Adipocyte (in vitro differentiated cells): ENCODE measurements at regions not wholly inside any gene's neighbourhood (a gene's known extent, or its start where the extent isn't known, plus 50 kb on each side); places are given as distances from the start of the nearest gene placed in this dataset.
A peak's percentile ranks its signal among the peaks of the same experiment; 100 is the strongest.

Experiments used
- DNase-seq: peaks from one replicate; pipeline ENCODE4 v3.0.0-alpha.2; 2015; ENCODE audit warnings: low read depth
- H3K27me3 ChIP-seq: replicated peaks from 2 replicates; pipeline ENCODE4 v1.7.0; 2013; ENCODE audit warnings: mild to moderate bottlenecking, low read length, moderate library complexity; ENCODE audit not compliant: control insufficient read depth, insufficient read depth
- H3K36me3 ChIP-seq: 2 replicates; pipeline ENCODE4 v1.7.0; 2013; ENCODE audit warnings: low read length, mild to moderate bottlenecking, moderate library complexity; ENCODE audit not compliant: control insufficient read depth, insufficient read depth, severe bottlenecking
- H3K4me1 ChIP-seq: 2 replicates; pipeline ENCODE4 v1.7.0; 2013; ENCODE audit warnings: mild to moderate bottlenecking, low read length, moderate library complexity; ENCODE audit not compliant: control insufficient read depth, insufficient read depth
- H3K4me3 ChIP-seq: 2 replicates; pipeline ENCODE4 v1.7.0; 2013; ENCODE audit warnings: mild to moderate bottlenecking, low read length, moderate library complexity
- H3K9ac ChIP-seq: 2 replicates; pipeline ENCODE4 v1.7.0; 2013; ENCODE audit warnings: mild to moderate bottlenecking, low read length, moderate library complexity
- H3K9me3 ChIP-seq: 2 replicates; pipeline ENCODE4 v1.7.0; 2013; ENCODE audit warnings: mild to moderate bottlenecking, low read length, moderate library complexity; ENCODE audit not compliant: control insufficient read depth

- Histone ChIP-seq H3K9me3 (no peaks in the 10 kb centered on the region), H3K4me3 (no peak overlapping the region), H3K9ac (no peak overlapping the region), H3K4me1 (no peaks in the 10 kb centered on the region), H3K36me3 (no peaks in the 10 kb centered on the region), H3K27me3 (peaks cover 3% of the 10 kb centered on the region)
- DNase-seq = peak; percentile 68
Measured at GRCh38 chr14:53571641-53572328, 384.8 kb downstream of the BMP4 start.

GRCh38 chr14:53570411-53571387 is 385.9 kb downstream of the BMP4 start:
- no peak for DNase-seq
- Histone ChIP-seq H3K27me3 (peaks cover 3% of the 10 kb centered on the region), H3K9me3 (no peaks in the 10 kb centered on the region), H3K9ac (no peak overlapping the region), H3K4me3 (no peak overlapping the region), H3K4me1 (no peaks in the 10 kb centered on the region), H3K36me3 (no peaks in the 10 kb centered on the region)

GRCh38 chr14:53569446-53569845 is 387.2 kb downstream of the BMP4 start:
- no peak overlapping the region for H3K4me3 ChIP-seq
- no peak overlapping the region for H3K9ac ChIP-seq
- DNase-seq = no peak
- peaks cover 3% of the 10 kb centered on the region for H3K27me3 ChIP-seq
- H3K36me3 ChIP-seq = no peaks in the 10 kb centered on the region
- H3K4me1 ChIP-seq = no peaks in the 10 kb centered on the region
- no peaks in the 10 kb centered on the region for H3K9me3 ChIP-seq

- Histone ChIP-seq H3K4me1 (no peaks in the 10 kb centered on the region), H3K36me3 (no peaks in the 10 kb centered on the region), H3K4me3 (no peak overlapping the region), H3K27me3 (peaks cover 3% of the 10 kb centered on the region), H3K9ac (no peak overlapping the region), H3K9me3 (peaks cover 15% of the 10 kb centered on the region)
- DNase-seq = no peak
Measured at GRCh38 chr14:53567236-53567780, 389.3 kb downstream of the BMP4 start.

- Histone ChIP-seq H3K9me3 (peaks cover 17% of the 10 kb centered on the region), H3K27me3 (no peaks in the 10 kb centered on the region), H3K4me3 (no peak overlapping the region), H3K4me1 (no peaks in the 10 kb centered on the region), H3K36me3 (no peaks in the 10 kb centered on the region), H3K9ac (no peak overlapping the region)
- no peak for DNase-seq
Measured at GRCh38 chr14:53564870-53565269, 391.8 kb downstream of the BMP4 start.

- Histone ChIP-seq H3K4me3 (no peak overlapping the region), H3K27me3 (no peaks in the 10 kb centered on the region), H3K9ac (no peak overlapping the region), H3K9me3 (peaks cover 17% of the 10 kb centered on the region), H3K36me3 (no peaks in the 10 kb centered on the region), H3K4me1 (no peaks in the 10 kb centered on the region)
- DNase-seq = no peak
Measured at GRCh38 chr14:53563628-53564027, 393.0 kb downstream of the BMP4 start.

GRCh38 chr14:53553221-53553620 is 400.1 kb upstream of the DDHD1 start:
- no peaks in the 10 kb centered on the region for H3K4me1 ChIP-seq
- H3K9me3 ChIP-seq = no peaks in the 10 kb centered on the region
- H3K4me3 ChIP-seq = no peak overlapping the region
- no peak overlapping the region for H3K9ac ChIP-seq
- no peaks in the 10 kb centered on the region for H3K36me3 ChIP-seq
- no peaks in the 10 kb centered on the region for H3K27me3 ChIP-seq
- DNase-seq = no peak

GRCh38 chr14:53551862-53552261 is 398.7 kb upstream of the DDHD1 start:
- H3K36me3 ChIP-seq = no peaks in the 10 kb centered on the region
- no peaks in the 10 kb centered on the region for H3K27me3 ChIP-seq
- no peaks in the 10 kb centered on the region for H3K4me1 ChIP-seq
- no peak overlapping the region for H3K9ac ChIP-seq
- no peaks in the 10 kb centered on the region for H3K9me3 ChIP-seq
- DNase-seq = no peak
- no peak overlapping the region for H3K4me3 ChIP-seq

GRCh38 chr14:53550776-53551175 is 397.7 kb upstream of the DDHD1 start:
- H3K9ac ChIP-seq = no peak overlapping the region
- no peaks in the 10 kb centered on the region for H3K9me3 ChIP-seq
- no peaks in the 10 kb centered on the region for H3K4me1 ChIP-seq
- DNase-seq = no peak
- H3K36me3 ChIP-seq = no peaks in the 10 kb centered on the region
- H3K4me3 ChIP-seq = no peak overlapping the region
- no peaks in the 10 kb centered on the region for H3K27me3 ChIP-seq

- DNase-seq = no peak
- no peak overlapping the region for H3K4me3 ChIP-seq
- no peaks in the 10 kb centered on the region for H3K9me3 ChIP-seq
- H3K9ac ChIP-seq = no peak overlapping the region
- no peaks in the 10 kb centered on the region for H3K4me1 ChIP-seq
- H3K27me3 ChIP-seq = no peaks in the 10 kb centered on the region
- no peaks in the 10 kb centered on the region for H3K36me3 ChIP-seq
Measured at GRCh38 chr14:53549956-53550355, 396.8 kb upstream of the DDHD1 start.

GRCh38 chr14:53547593-53547992 is 394.5 kb upstream of the DDHD1 start:
- Histone ChIP-seq H3K36me3 (no peaks in the 10 kb centered on the region), H3K27me3 (no peaks in the 10 kb centered on the region), H3K4me1 (peaks cover 8% of the 10 kb centered on the region), H3K9me3 (no peaks in the 10 kb centered on the region), H3K9ac (no peak overlapping the region), H3K4me3 (no peak overlapping the region)
- DNase-seq = no peak
